Astrocyte (in vitro differentiated cells and primary cell): ENCODE measurements at regions not wholly inside any gene's neighbourhood (a gene's known extent, or its start where the extent isn't known, plus 50 kb on each side); places are given as distances from the start of the nearest gene placed in this dataset.

ENCODE experiments used
- DNase-seq: peaks from one replicate; pipeline ENCODE4 v3.0.0-alpha.2; 2010; ENCODE audit warnings: low read depth
- FAIRE-seq: peaks from 2 replicates; lab custom pipeline; 2011; peaks lifted over from hg19 to GRCh38; lab: Jason Lieb, UNC
- H2AFZ ChIP-seq: 2 replicates; pipeline ENCODE4 v1.6.0; 2012; ENCODE audit warnings: low read depth, low read length, inconsistent platforms
- H3K27ac ChIP-seq: 2 replicates; pipeline ENCODE4 v1.5.1; 2011; ENCODE audit warnings: low read depth, low read length, inconsistent platforms
- H3K27me3 ChIP-seq: 2 replicates; pipeline ENCODE4 v1.6.0; 2011; ENCODE audit warnings: low read length, inconsistent platforms; ENCODE audit not compliant: insufficient read depth
- H3K36me3 ChIP-seq: 2 replicates; pipeline ENCODE4 v1.5.1; 2011; ENCODE audit warnings: low read length, inconsistent platforms; ENCODE audit not compliant: insufficient read depth
- H3K4me1 ChIP-seq: 2 replicates; pipeline ENCODE4 v1.5.1; 2011; ENCODE audit warnings: low read length, inconsistent platforms; ENCODE audit not compliant: insufficient read depth
- H3K4me2 ChIP-seq: 2 replicates; pipeline ENCODE4 v1.6.0; 2012; ENCODE audit warnings: low read length, inconsistent platforms
- H3K4me3 ChIP-seq: 2 replicates; pipeline ENCODE4 v1.5.1; 2011; ENCODE audit warnings: low read depth, mild to moderate bottlenecking, low read length, inconsistent platforms; ENCODE audit not compliant: insufficient read depth
- H3K79me2 ChIP-seq: 2 replicates; pipeline ENCODE4 v1.6.0; 2012; ENCODE audit warnings: mild to moderate bottlenecking, low read length, inconsistent platforms; ENCODE audit not compliant: insufficient read depth
- H3K9ac ChIP-seq: 2 replicates; pipeline ENCODE4 v1.6.0; 2012; ENCODE audit warnings: mild to moderate bottlenecking, low read length, inconsistent platforms
- H3K9me3 ChIP-seq: 2 replicates; pipeline ENCODE4 v1.5.1; 2012; ENCODE audit warnings: low read depth, mild to moderate bottlenecking, low read length, inconsistent platforms; ENCODE audit not compliant: insufficient read depth
- H4K20me1 ChIP-seq: 2 replicates; pipeline ENCODE4 v1.6.0; 2012; ENCODE audit warnings: low read length, inconsistent platforms; ENCODE audit not compliant: insufficient read depth
- H3K27ac Mint-ChIP-seq: one replicate; pipeline ENCODE4 v1.8.0; 2021; ENCODE audit warnings: mild to moderate bottlenecking, mixed read lengths; ENCODE audit not compliant: unreplicated experiment
- H3K27me3 Mint-ChIP-seq: one replicate; pipeline ENCODE4 v1.8.0; 2021; ENCODE audit warnings: low read depth, mixed read lengths; ENCODE audit not compliant: unreplicated experiment
- H3K36me3 Mint-ChIP-seq: one replicate; pipeline ENCODE4 v1.8.0; 2021; ENCODE audit warnings: low read depth, mixed read lengths; ENCODE audit not compliant: unreplicated experiment
- H3K4me1 Mint-ChIP-seq: one replicate; pipeline ENCODE4 v1.8.0; 2021; ENCODE audit warnings: low read depth, mixed read lengths; ENCODE audit not compliant: unreplicated experiment
- H3K4me3 Mint-ChIP-seq: one replicate; pipeline ENCODE4 v1.8.0; 2021; ENCODE audit warnings: mild to moderate bottlenecking, moderate library complexity, mixed read lengths; ENCODE audit not compliant: unreplicated experiment
- H3K9me3 Mint-ChIP-seq: one replicate; pipeline ENCODE4 v1.8.0; 2021; ENCODE audit warnings: mild to moderate bottlenecking, mixed read lengths; ENCODE audit not compliant: unreplicated experiment
- CTCF ChIP-seq: IDR thresholded peaks from 2 replicates; pipeline ENCODE4 v1.5.1; 2011; ENCODE audit warnings: low read depth, mild to moderate bottlenecking, inconsistent platforms, low read length, moderate library complexity; ENCODE audit not compliant: insufficient read depth
- EZH2 ChIP-seq: IDR thresholded peaks from 2 replicates; pipeline ENCODE4 v1.6.1; 2012; ENCODE audit warnings: mild to moderate bottlenecking, low read length, inconsistent platforms; ENCODE audit not compliant: insufficient read depth

- Mint-ChIP-seq H3K27ac (no peak overlapping the region), H3K4me3 (no peak overlapping the region), H3K4me1 (no peaks in the 10 kb centered on the region), H3K9me3 (peaks cover 3% of the 10 kb centered on the region), H3K36me3 (peaks cover 3% of the 10 kb centered on the region), H3K27me3 (no peaks in the 10 kb centered on the region)
- Histone ChIP-seq H4K20me1 (no peaks in the 10 kb centered on the region), H3K27ac (no peak overlapping the region), H3K9me3 (no peaks in the 10 kb centered on the region), H3K27me3 (no peaks in the 10 kb centered on the region), H3K4me2 (no peak overlapping the region), H2AFZ (no peak overlapping the region), H3K4me3 (no peak overlapping the region), H3K36me3 (no peaks in the 10 kb centered on the region), H3K79me2 (no peaks in the 10 kb centered on the region), H3K9ac (no peak overlapping the region), H3K4me1 (no peaks in the 10 kb centered on the region)
- no peak for TF ChIP-seq EZH2
- TF ChIP-seq CTCF: no peak
- DNase-seq (no peak), FAIRE-seq (no peak)
These were observed 224.7 kb upstream of the GRAMD2B start for GRCh38 chr5:126198531-126198930.

- H3K27ac Mint-ChIP-seq: no peak overlapping the region
- TF ChIP-seq EZH2 (no peak), CTCF (no peak)
- Histone ChIP-seq H3K36me3 (no peaks in the 10 kb centered on the region), H3K4me2 (no peak overlapping the region), H3K4me3 (no peak overlapping the region), H3K9me3 (no peaks in the 10 kb centered on the region), H4K20me1 (no peaks in the 10 kb centered on the region), H3K27ac (no peak overlapping the region), H3K27me3 (no peaks in the 10 kb centered on the region), H3K9ac (no peak overlapping the region), H2AFZ (no peak overlapping the region), H3K4me1 (no peaks in the 10 kb centered on the region), H3K79me2 (no peaks in the 10 kb centered on the region)
- no peaks in the 10 kb centered on the region for H3K27me3 Mint-ChIP-seq
- peaks cover 3% of the 10 kb centered on the region for H3K9me3 Mint-ChIP-seq
- H3K4me1 Mint-ChIP-seq: no peaks in the 10 kb centered on the region
- H3K36me3 Mint-ChIP-seq: peaks cover 3% of the 10 kb centered on the region
- H3K4me3 Mint-ChIP-seq: no peak overlapping the region
- no peak for FAIRE-seq
- DNase-seq: no peak
These were observed 223.7 kb upstream of the GRAMD2B start for GRCh38 chr5:126199467-126199866.

GRCh38 chr5:126208691-126209090 is 214.5 kb upstream of the GRAMD2B start:
- H3K9me3 Mint-ChIP-seq: no peaks in the 10 kb centered on the region
- no peaks in the 10 kb centered on the region for H3K36me3 Mint-ChIP-seq
- H3K27ac ChIP-seq: no peak overlapping the region
- H3K9me3 ChIP-seq: no peaks in the 10 kb centered on the region
- H3K79me2 ChIP-seq: no peaks in the 10 kb centered on the region
- DNase-seq (no peak), FAIRE-seq (no peak)
- no peak overlapping the region for H2AFZ ChIP-seq
- no peak overlapping the region for H3K4me3 ChIP-seq
- no peak for TF ChIP-seq CTCF
- TF ChIP-seq EZH2: no peak
- no peak overlapping the region for H3K9ac ChIP-seq
- H3K4me3 Mint-ChIP-seq: no peak overlapping the region
- no peaks in the 10 kb centered on the region for H3K4me1 ChIP-seq
- H3K4me1 Mint-ChIP-seq: no peaks in the 10 kb centered on the region
- H3K27ac Mint-ChIP-seq: no peak overlapping the region
- no peaks in the 10 kb centered on the region for H3K27me3 Mint-ChIP-seq
- H3K27me3 ChIP-seq: no peaks in the 10 kb centered on the region
- no peak overlapping the region for H3K4me2 ChIP-seq
- no peaks in the 10 kb centered on the region for H3K36me3 ChIP-seq
- H4K20me1 ChIP-seq: no peaks in the 10 kb centered on the region
